HCT116 (cell line): ENCODE measurements at regions not wholly inside any gene's neighbourhood (a gene's known extent, or its start where the extent isn't known, plus 50 kb on each side); places are given as distances from the start of the nearest gene placed in this dataset.

Source experiments
- ATAC-seq: fragments of 200-7000 bp; cut with Tn5 transposase; 2 replicates; pipeline ENCODE4 v1.9.1; 2020; ENCODE audit warnings: mild to moderate bottlenecking, moderate library complexity
- BruUV-seq: library from RNA; stranded (reverse); fragments of 400-500 nt; replicated peaks from 2 replicates; lab custom pipeline; 2021; lab: Mats Ljungman, UMichigan
- CTCF ChIA-PET: fragments of 300-600 bp; sonication (Branson Sonifier 250); formaldehyde crosslinking; loops from one replicate; lab custom pipeline; 2021; ENCODE audit warnings: antibody characterized with exemption; lab: Charles Lee
- POLR2A ChIA-PET: fragments of 300-600, 350-600 bp; sonication (Branson Sonifier 250); formaldehyde crosslinking; loops from one replicate; lab custom pipeline; 2021; ENCODE audit warnings: antibody characterized with exemption; lab: Charles Lee
- RAD21 ChIA-PET, 2 experiments: fragments of 300-600 bp; sonication (Branson Sonifier 250); formaldehyde crosslinking; loops; one replicate each; lab custom pipeline; 2023; ENCODE audit warnings: low total read pairs in 2 of 2; ENCODE audit not compliant: uncharacterized antibody in 2 of 2, unreplicated experiment in 2 of 2, low non-redundant PET in 1 of 2; lab: Charles Lee
- DNase-seq: peaks from one replicate; pipeline ENCODE4 v3.0.0-alpha.2; 2010; ENCODE audit warnings: low read depth, low spot score
- H2AFZ ChIP-seq: fragments of 200-600 bp; shearing (Covaris generic), sonication (generic); 2 replicates; pipeline ENCODE4 v1.6.1; 2017; ENCODE audit warnings: low read depth, mixed run types, mixed read lengths, antibody characterized with exemption, low read length; ENCODE audit not compliant: poor library complexity, severe bottlenecking
- H3K27ac ChIP-seq: 2 replicates; pipeline ENCODE4 v1.5.1; 2012; ENCODE audit warnings: low read depth, low read length
- H3K27me3 ChIP-seq: fragments of 200-600 bp; sonication (generic); 2 replicates; pipeline ENCODE4 v1.6.1; 2016; ENCODE audit warnings: mixed run types, low read length, mixed read lengths; ENCODE audit not compliant: insufficient read depth
- H3K36me3 ChIP-seq, 2 experiments: fragments of 200-500 bp in 1 of 2; fragments of 200-600 bp in 1 of 2; sonication (Bioruptor generic) in 1 of 2; sonication (generic) in 1 of 2; 2 replicates each; pipeline versions ENCODE4 v1.5.1 to v1.6.1; 2014 to 2016; ENCODE audit warnings: low read length in 2 of 2, inconsistent platforms in 1 of 2, mixed read lengths in 1 of 2, mixed run types in 1 of 2; ENCODE audit not compliant: insufficient read depth in 2 of 2, control insufficient read depth in 1 of 2
- H3K4me1 ChIP-seq, 2 experiments: fragments of 200-600 bp in 1 of 2; sonication (generic) in 1 of 2; 2 replicates each; pipeline versions ENCODE4 v1.5.1 to v1.6.1; 2012 to 2017; ENCODE audit warnings: low read length in 2 of 2, inconsistent platforms in 1 of 2, mild to moderate bottlenecking in 1 of 2, mixed read lengths in 1 of 2, mixed run types in 1 of 2, moderate library complexity in 1 of 2; ENCODE audit not compliant: insufficient read depth in 2 of 2, control insufficient read depth in 1 of 2
- H3K4me2 ChIP-seq: fragments of 200-600 bp; sonication (generic); 2 replicates; pipeline ENCODE4 v1.6.1; 2017; ENCODE audit warnings: mixed run types, low read length, mixed read lengths
- H3K4me3 ChIP-seq, 2 experiments: fragments of 200-600 bp in 1 of 2; sonication (generic) in 1 of 2; replicated peaks in 1 of 2; 2 replicates each; pipeline ENCODE4 v1.5.1; 2011 to 2016; ENCODE audit warnings: low read length in 2 of 2, control low read depth in 1 of 2, low read depth in 1 of 2, mild to moderate bottlenecking in 1 of 2, mixed read lengths in 1 of 2, mixed run types in 1 of 2
- H3K79me2 ChIP-seq: fragments of 200-600 bp; sonication (generic); 2 replicates; pipeline ENCODE4 v1.6.1; 2017; ENCODE audit warnings: mild to moderate bottlenecking, mixed run types, low read length, moderate library complexity, mixed read lengths; ENCODE audit not compliant: insufficient read depth
- H3K9ac ChIP-seq: fragments of 200-600 bp; sonication (generic); 2 replicates; pipeline ENCODE4 v1.6.1; 2016; ENCODE audit warnings: low read length, mixed read lengths
- H3K9me2 ChIP-seq: fragments of 200-600 bp; sonication (generic), shearing (Covaris generic); 2 replicates; pipeline ENCODE4 v1.6.1; 2017; ENCODE audit warnings: mixed run types, mild to moderate bottlenecking, moderate library complexity; ENCODE audit not compliant: insufficient read depth
- H3K9me3 ChIP-seq, 2 experiments: fragments of 200-500 bp in 1 of 2; fragments of 200-600 bp in 1 of 2; sonication (Bioruptor generic) in 1 of 2; sonication (generic) in 1 of 2; 2 replicates each; pipeline ENCODE4 v1.6.1; 2014 to 2017; ENCODE audit warnings: low read length in 2 of 2, mixed read lengths in 2 of 2, inconsistent platforms in 1 of 2, low read depth in 1 of 2, mild to moderate bottlenecking in 1 of 2, mixed run types in 1 of 2, moderate library complexity in 1 of 2; ENCODE audit not compliant: control insufficient read depth in 1 of 2, insufficient read depth in 1 of 2
- H4K20me1 ChIP-seq: fragments of 200-600 bp; sonication (generic), shearing (Covaris generic); 2 replicates; pipeline ENCODE4 v1.6.1; 2017; ENCODE audit warnings: mixed run types, mild to moderate bottlenecking, moderate library complexity; ENCODE audit not compliant: insufficient read depth
- CBX3 ChIP-seq: IDR thresholded peaks from 2 replicates; pipeline ENCODE4 v1.6.1; 2012; ENCODE audit warnings: low read depth
- ELF1 ChIP-seq: IDR thresholded peaks from 2 replicates; pipeline ENCODE4 v1.6.1; 2012; ENCODE audit warnings: low read depth, borderline replicate concordance
- POLR2AphosphoS5 ChIP-seq: IDR thresholded peaks from 2 replicates; pipeline ENCODE4 v1.6.1; 2011; ENCODE audit warnings: mild to moderate bottlenecking, low read depth, low read length, moderate library complexity
- RAD21 ChIP-seq: IDR thresholded peaks from 2 replicates; pipeline ENCODE4 v1.6.1; 2012; ENCODE audit warnings: low read depth, mild to moderate bottlenecking
- REST ChIP-seq: IDR thresholded peaks from 2 replicates; pipeline ENCODE4 v1.6.1; 2012; ENCODE audit warnings: low read depth
- YY1 ChIP-seq: IDR thresholded peaks from 2 replicates; pipeline ENCODE4 v1.6.1; 2011; ENCODE audit warnings: low read length, low read depth, moderate library complexity, mild to moderate bottlenecking; ENCODE audit not compliant: insufficient replicate concordance; ENCODE audit errors: extremely low read depth
- ZBTB33 ChIP-seq: IDR thresholded peaks from 2 replicates; pipeline ENCODE4 v1.6.1; 2011; ENCODE audit warnings: mild to moderate bottlenecking, low read length, moderate library complexity; ENCODE audit not compliant: insufficient replicate concordance; ENCODE audit errors: extremely low read depth
- ZFX ChIP-seq: fragments of 450-650 bp; IDR thresholded peaks from 2 replicates; pipeline ENCODE4 v1.6.1; 2017
- ZNF274 ChIP-seq: fragments of 200-500 bp; sonication (Bioruptor generic); IDR thresholded peaks from 2 replicates; pipeline ENCODE4 v1.6.1; 2014; ENCODE audit warnings: mild to moderate bottlenecking, low read depth, low read length, inconsistent platforms
- intact Hi-C: fragments of 100-400 bp; cut with micrococcal nuclease; formaldehyde crosslinking; loops from 2 replicates; pipeline ENCODE4 v1.10.0; 2022
- TF ChIP-seq, protein P1 (sequence below): IDR thresholded peaks from 2 replicates; pipeline ENCODE4 v1.6.1; 2012

GRCh38 chr15:96411056-96412031 is 80.8 kb downstream of the NR2F2 start:
- peaks cover 44% of the 10 kb centered on the region for H3K27me3 ChIP-seq
- BruUV-seq, result no TSS peak
- ChIA-PET RAD21 (no interaction called here), POLR2A (no interaction called here), CTCF (no interaction called here)
- no peak overlapping the region for H2AFZ ChIP-seq
- intact Hi-C loops, result no loop called here
- H3K27ac ChIP-seq, result no peak overlapping the region
- no peaks in the 10 kb centered on the region for H3K9me2 ChIP-seq
- no peak overlapping the region for H3K9ac ChIP-seq
- no peaks in the 10 kb centered on the region for H3K9me3 ChIP-seq
- DNase-seq, result no peak
- TF ChIP-seq YY1, result no peak
- TF ChIP-seq RAD21, result no peak
- no peak for TF ChIP-seq POLR2AphosphoS5
- TF ChIP-seq ELF1, result no peak
- no peak for TF ChIP-seq ZFX
- no peak for TF ChIP-seq REST
- no peak for TF ChIP-seq ZNF274
- no peak for TF ChIP-seq CBX3
- TF ChIP-seq ZBTB33, result no peak
- TF ChIP-seq, protein P1, sequence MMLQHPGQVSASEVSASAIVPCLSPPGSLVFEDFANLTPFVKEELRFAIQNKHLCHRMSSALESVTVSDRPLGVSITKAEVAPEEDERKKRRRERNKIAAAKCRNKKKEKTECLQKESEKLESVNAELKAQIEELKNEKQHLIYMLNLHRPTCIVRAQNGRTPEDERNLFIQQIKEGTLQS, result no peak
- no peak for ATAC-seq
- no peaks in the 10 kb centered on the region for H3K36me3 ChIP-seq
- no peak overlapping the region for H3K4me2 ChIP-seq
- H3K4me1 ChIP-seq, result no peaks in the 10 kb centered on the region
- H3K79me2 ChIP-seq, result no peaks in the 10 kb centered on the region
- peaks cover 4% of the 10 kb centered on the region; the same call in 1 of the 2 replicates for H4K20me1 ChIP-seq
- H3K4me3 ChIP-seq, result no peak overlapping the region
